ENCODE measurements at regions not wholly inside any gene's neighbourhood (a gene's known extent, or its start where the extent isn't known, plus 50 kb on each side); places are given as distances from the start of the nearest gene placed in this dataset.
"Not testable (repeated sequence)": the region's sequence is repeated elsewhere in the genome, so short reads cannot be mapped to it uniquely, and the experiment has no call there.

- H3K27ac ChIP-seq (ENCODE audit: low read depth in 2 of 2, low read length in 2 of 2); H3K27me3 ChIP-seq (ENCODE audit: control insufficient read depth, insufficient read depth, low read length); intact Hi-C loops (cut with DNase I); H3K9me3 ChIP-seq (ENCODE audit: control insufficient read depth in 2 of 3, insufficient read depth in 1 of 3, low read length in 3 of 3); H3K4me1 ChIP-seq (ENCODE audit: control insufficient read depth in 2 of 3, insufficient read depth in 2 of 3, low read depth in 1 of 3, low read length in 3 of 3); H3K36me3 ChIP-seq (ENCODE audit: control insufficient read depth in 2 of 3, insufficient read depth in 3 of 3, low read length in 3 of 3); H3K9ac ChIP-seq (ENCODE audit: low read length in 3 of 3); H3K4me3 ChIP-seq (ENCODE audit: low read length in 3 of 3); FAIRE-seq; DNase-seq: not testable (repeated sequence)
These were observed 99.1 kb downstream of the MALL start for GRCh38 chr2:110016381-110017092.

GRCh38 chr2:110020269-110020668, 95.4 kb downstream of the MALL start:
- intact Hi-C loops (cut with DNase I), result not testable (repeated sequence)

GRCh38 chr2:110022278-110022677, 93.3 kb downstream of the MALL start:
- intact Hi-C loops (cut with DNase I); H3K27me3 ChIP-seq (ENCODE audit: control insufficient read depth, insufficient read depth, low read length); H3K9me3 ChIP-seq (ENCODE audit: control insufficient read depth in 2 of 3, insufficient read depth in 1 of 3, low read length in 3 of 3); FAIRE-seq; H3K9ac ChIP-seq (ENCODE audit: low read length in 3 of 3); H3K4me1 ChIP-seq (ENCODE audit: control insufficient read depth in 2 of 3, insufficient read depth in 2 of 3, low read depth in 1 of 3, low read length in 3 of 3); H3K4me3 ChIP-seq (ENCODE audit: low read length in 3 of 3); H3K27ac ChIP-seq (ENCODE audit: low read depth in 2 of 2, low read length in 2 of 2); H3K36me3 ChIP-seq (ENCODE audit: control insufficient read depth in 2 of 3, insufficient read depth in 3 of 3, low read length in 3 of 3): not testable (repeated sequence)
- DNase-seq, result peak in 1 of 5 donors; percentile 56

More at GRCh38 chr2:110020269-110020668, 95.4 kb downstream of the MALL start:
- H3K4me1 ChIP-seq (ENCODE audit: control insufficient read depth in 2 of 3, insufficient read depth in 2 of 3, low read depth in 1 of 3, low read length in 3 of 3); DNase-seq; H3K36me3 ChIP-seq (ENCODE audit: control insufficient read depth in 2 of 3, insufficient read depth in 3 of 3, low read length in 3 of 3); FAIRE-seq; H3K27me3 ChIP-seq (ENCODE audit: control insufficient read depth, insufficient read depth, low read length); H3K9ac ChIP-seq (ENCODE audit: low read length in 3 of 3); H3K4me3 ChIP-seq (ENCODE audit: low read length in 3 of 3); H3K27ac ChIP-seq (ENCODE audit: low read depth in 2 of 2, low read length in 2 of 2); H3K9me3 ChIP-seq (ENCODE audit: control insufficient read depth in 2 of 3, insufficient read depth in 1 of 3, low read length in 3 of 3): not testable (repeated sequence)

GRCh38 chr2:110026126-110026785, 89.4 kb downstream of the MALL start:
- H3K4me1 ChIP-seq (ENCODE audit: control insufficient read depth in 2 of 3, insufficient read depth in 2 of 3, low read depth in 1 of 3, low read length in 3 of 3); H3K27me3 ChIP-seq (ENCODE audit: control insufficient read depth, insufficient read depth, low read length); H3K4me3 ChIP-seq (ENCODE audit: low read length in 3 of 3); H3K9me3 ChIP-seq (ENCODE audit: control insufficient read depth in 2 of 3, insufficient read depth in 1 of 3, low read length in 3 of 3); intact Hi-C loops (cut with DNase I); FAIRE-seq; DNase-seq; H3K36me3 ChIP-seq (ENCODE audit: control insufficient read depth in 2 of 3, insufficient read depth in 3 of 3, low read length in 3 of 3); H3K9ac ChIP-seq (ENCODE audit: low read length in 3 of 3); H3K27ac ChIP-seq (ENCODE audit: low read depth in 2 of 2, low read length in 2 of 2): not testable (repeated sequence)

GRCh38 chr2:110028411-110028810, 87.2 kb downstream of the MALL start:
- peak in 1 of 5 donors; percentile 35 for DNase-seq
- H3K27ac ChIP-seq (ENCODE audit: low read depth in 2 of 2, low read length in 2 of 2); H3K9ac ChIP-seq (ENCODE audit: low read length in 3 of 3); H3K36me3 ChIP-seq (ENCODE audit: control insufficient read depth in 2 of 3, insufficient read depth in 3 of 3, low read length in 3 of 3); H3K4me1 ChIP-seq (ENCODE audit: control insufficient read depth in 2 of 3, insufficient read depth in 2 of 3, low read depth in 1 of 3, low read length in 3 of 3); intact Hi-C loops (cut with DNase I); H3K27me3 ChIP-seq (ENCODE audit: control insufficient read depth, insufficient read depth, low read length); H3K9me3 ChIP-seq (ENCODE audit: control insufficient read depth in 2 of 3, insufficient read depth in 1 of 3, low read length in 3 of 3); FAIRE-seq; H3K4me3 ChIP-seq (ENCODE audit: low read length in 3 of 3): not testable (repeated sequence)

GRCh38 chr2:110030894-110031293, 84.7 kb downstream of the MALL start:
- H3K9me3 ChIP-seq (ENCODE audit: control insufficient read depth in 2 of 3, insufficient read depth in 1 of 3, low read length in 3 of 3); H3K27me3 ChIP-seq (ENCODE audit: control insufficient read depth, insufficient read depth, low read length); intact Hi-C loops (cut with DNase I); H3K4me1 ChIP-seq (ENCODE audit: control insufficient read depth in 2 of 3, insufficient read depth in 2 of 3, low read depth in 1 of 3, low read length in 3 of 3); H3K9ac ChIP-seq (ENCODE audit: low read length in 3 of 3); FAIRE-seq; H3K4me3 ChIP-seq (ENCODE audit: low read length in 3 of 3); H3K27ac ChIP-seq (ENCODE audit: low read depth in 2 of 2, low read length in 2 of 2); H3K36me3 ChIP-seq (ENCODE audit: control insufficient read depth in 2 of 3, insufficient read depth in 3 of 3, low read length in 3 of 3): not testable (repeated sequence)
- peak in 1 of 5 donors; percentile 47 for DNase-seq

- H3K36me3 ChIP-seq (ENCODE audit: control insufficient read depth in 2 of 3, insufficient read depth in 3 of 3, low read length in 3 of 3); intact Hi-C loops (cut with DNase I); H3K27me3 ChIP-seq (ENCODE audit: control insufficient read depth, insufficient read depth, low read length); H3K9me3 ChIP-seq (ENCODE audit: control insufficient read depth in 2 of 3, insufficient read depth in 1 of 3, low read length in 3 of 3); H3K4me1 ChIP-seq (ENCODE audit: control insufficient read depth in 2 of 3, insufficient read depth in 2 of 3, low read depth in 1 of 3, low read length in 3 of 3); H3K9ac ChIP-seq (ENCODE audit: low read length in 3 of 3); FAIRE-seq; H3K4me3 ChIP-seq (ENCODE audit: low read length in 3 of 3); DNase-seq; H3K27ac ChIP-seq (ENCODE audit: low read depth in 2 of 2, low read length in 2 of 2): not testable (repeated sequence)
These were observed 83.8 kb downstream of the MALL start for GRCh38 chr2:110031722-110032327.
